GM21526 (cell line): ENCODE measurements at regions not wholly inside any gene's neighbourhood (a gene's known extent, or its start where the extent isn't known, plus 50 kb on each side); places are given as distances from the start of the nearest gene placed in this dataset.

Experiments
- ATAC-seq: cut with Tn5 transposase; IDR thresholded peaks from one replicate; pipeline ENCODE4 v1.9.1; 2021; ENCODE audit warnings: moderate library complexity; ENCODE audit not compliant: unreplicated experiment, low FRiP score

GRCh38 chr2:120863146-120863545 lies 127.5 kb downstream of the GLI2 start:
- no peak for ATAC-seq

GRCh38 chr2:120863661-120864320 lies 128.1 kb downstream of the GLI2 start:
- ATAC-seq: no peak

GRCh38 chr2:120864981-120865380 lies 129.3 kb downstream of the GLI2 start:
- ATAC-seq: no peak

GRCh38 chr2:120865656-120866055 lies 130.0 kb downstream of the GLI2 start:
- ATAC-seq: no peak

GRCh38 chr2:120866071-120866470 lies 130.4 kb downstream of the GLI2 start:
- no peak for ATAC-seq

- ATAC-seq: no peak
These were observed 130.9 kb downstream of the GLI2 start for GRCh38 chr2:120866483-120867140.

GRCh38 chr2:120867290-120868241 lies 131.9 kb downstream of the GLI2 start:
- no peak for ATAC-seq

- ATAC-seq: no peak
These were observed 132.7 kb downstream of the GLI2 start for GRCh38 chr2:120868366-120868765.

GRCh38 chr2:120869036-120869729 lies 133.5 kb downstream of the GLI2 start:
- ATAC-seq: no peak

GRCh38 chr2:120869730-120870466 lies 134.2 kb downstream of the GLI2 start:
- no peak for ATAC-seq

- ATAC-seq: no peak
These were observed 134.8 kb downstream of the GLI2 start for GRCh38 chr2:120870467-120870788.

- ATAC-seq: no peak
These were observed 135.5 kb downstream of the GLI2 start for GRCh38 chr2:120871016-120871635.

GRCh38 chr2:120871881-120872620 lies 136.4 kb downstream of the GLI2 start:
- ATAC-seq: no peak

GRCh38 chr2:120873958-120874887 lies 138.6 kb downstream of the GLI2 start:
- no peak for ATAC-seq

- no peak for ATAC-seq
These were observed 139.2 kb downstream of the GLI2 start for GRCh38 chr2:120874888-120875275.

- ATAC-seq: no peak
These were observed 139.8 kb downstream of the GLI2 start for GRCh38 chr2:120875431-120875830.

- no peak for ATAC-seq
These were observed 141.0 kb downstream of the GLI2 start for GRCh38 chr2:120876526-120877280.
